ENCODE measurements at regions not wholly inside any gene's neighbourhood (a gene's known extent, or its start where the extent isn't known, plus 50 kb on each side); places are given as distances from the start of the nearest gene placed in this dataset.
"Not testable (repeated sequence)": the region's sequence is repeated elsewhere in the genome, so short reads cannot be mapped to it uniquely, and the experiment has no call there.

DNA sequence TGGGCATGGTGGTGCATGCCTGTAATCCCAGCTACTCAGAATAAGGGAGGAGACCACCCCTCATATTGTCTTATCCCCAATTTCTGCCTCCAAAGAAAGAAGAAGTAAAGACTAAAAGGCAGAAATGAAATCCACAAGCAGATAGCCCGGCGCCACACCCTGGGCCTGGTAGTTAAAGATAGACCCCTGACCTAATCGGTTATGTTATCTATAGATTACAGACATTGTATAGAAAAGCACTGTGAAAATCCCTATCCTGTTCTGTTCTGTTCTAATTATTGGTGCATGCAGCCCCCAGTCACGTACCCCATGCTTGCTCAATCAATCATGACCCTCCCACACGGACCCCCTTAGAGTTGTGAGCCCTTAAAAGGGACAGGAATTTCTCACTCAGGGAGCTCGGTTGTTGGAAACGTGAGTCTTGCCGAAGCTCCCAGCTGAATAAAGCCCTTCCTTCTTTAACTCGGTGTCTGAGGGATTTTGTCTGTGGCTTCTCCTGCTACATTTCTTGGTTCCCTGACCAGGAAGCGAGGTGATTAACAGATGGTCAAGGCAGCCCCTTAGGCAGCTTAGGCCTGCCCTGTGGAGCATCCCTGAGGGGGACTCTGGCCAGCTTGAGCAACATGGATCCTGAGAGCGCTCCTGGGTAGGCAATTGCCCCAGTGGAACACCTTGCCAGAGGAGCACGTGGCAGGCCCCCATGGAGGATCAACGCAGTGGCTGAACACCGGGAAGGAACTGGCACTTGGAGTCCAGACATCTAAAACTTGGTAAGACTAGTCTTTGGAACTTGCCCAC lies 188.7 kb upstream of the NDUFV2 start:
- DNase-seq (ENCODE audit: low spot score) = not testable (repeated sequence)

DNA sequence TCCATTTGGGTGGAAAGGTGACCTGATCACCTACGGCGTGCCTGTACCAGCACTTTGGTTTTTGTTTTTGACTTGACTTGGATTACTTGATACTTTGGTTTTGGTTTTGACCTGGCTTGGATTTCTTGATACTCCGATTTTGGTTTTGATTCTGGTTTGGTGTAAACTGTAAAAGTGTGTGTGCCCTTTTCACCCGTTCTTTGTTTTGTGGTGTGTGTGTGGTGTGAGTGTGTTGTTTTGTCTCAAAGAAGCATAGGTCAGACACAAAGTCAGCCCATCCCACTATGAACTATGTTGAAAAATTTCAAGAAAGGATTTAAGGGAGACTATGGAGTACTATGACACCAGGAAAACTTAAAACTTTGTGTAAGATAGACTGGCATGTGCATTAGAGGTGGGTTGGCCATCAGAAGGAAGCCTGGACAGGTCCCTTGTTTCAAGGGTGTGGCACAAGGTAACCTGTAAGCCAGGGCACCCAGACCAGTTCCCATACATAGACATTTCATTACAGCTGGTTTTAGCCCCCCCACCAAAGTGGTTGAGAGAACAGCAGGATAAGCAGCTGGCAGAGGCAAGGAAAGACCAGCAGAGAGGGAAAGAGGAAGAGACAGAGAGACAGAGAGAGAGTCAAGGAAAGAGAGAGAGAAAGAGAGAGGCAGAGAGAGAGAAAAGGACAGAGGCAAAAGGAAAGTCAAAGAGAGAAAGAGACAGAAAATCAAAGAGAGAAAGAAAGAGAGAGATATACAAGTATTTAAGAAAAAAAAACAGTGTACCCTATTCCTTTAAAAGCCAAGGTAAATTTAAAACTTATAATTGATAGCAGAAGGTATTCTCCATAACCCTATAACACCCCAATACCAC lies 187.9 kb upstream of the NDUFV2 start:
- DNase-seq (ENCODE audit: low spot score) = not testable (repeated sequence)

DNA sequence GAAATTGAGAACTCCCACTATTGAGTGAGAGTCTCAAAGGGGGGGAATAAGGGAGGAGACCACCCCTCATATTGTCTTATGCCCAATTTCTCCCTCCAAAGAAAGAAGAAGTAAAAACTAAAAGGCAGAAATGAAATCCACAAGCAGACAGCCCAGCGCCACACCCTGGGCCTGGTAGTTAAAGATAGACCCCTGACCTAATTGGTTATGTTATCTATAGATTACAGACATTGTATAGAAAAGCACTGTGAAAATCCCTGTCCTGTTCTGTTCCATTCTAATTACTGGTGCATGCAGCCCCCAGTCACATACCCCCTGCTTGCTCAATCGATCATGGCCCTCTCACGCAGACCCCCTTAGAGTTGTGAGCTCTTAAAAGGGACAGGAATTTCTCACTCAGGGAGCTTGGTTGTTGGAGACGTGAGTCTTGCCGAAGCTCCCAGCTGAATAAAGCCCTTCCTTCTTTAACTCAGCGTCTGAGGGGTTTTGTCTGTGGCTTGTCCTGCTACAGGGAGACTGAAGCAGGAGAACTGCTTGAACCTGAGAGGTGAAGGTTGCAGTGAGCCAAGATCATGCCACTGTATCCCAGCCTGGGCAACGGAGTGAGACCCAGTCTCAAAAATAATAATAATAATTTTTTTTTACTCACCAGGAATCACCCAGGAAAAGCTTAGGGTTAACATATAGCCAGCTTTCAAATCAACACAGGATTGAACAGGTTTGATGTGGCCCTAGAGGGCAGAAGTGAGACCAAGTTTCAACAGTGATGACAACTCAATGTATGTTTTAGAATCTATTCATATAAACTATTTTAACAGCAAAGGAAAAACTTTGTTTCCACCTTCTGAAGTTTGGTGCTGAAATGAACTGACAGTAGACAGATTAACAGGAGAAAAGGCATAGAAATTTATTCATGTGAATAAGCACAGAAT lies 181.4 kb upstream of the NDUFV2 start:
- DNase-seq (ENCODE audit: low spot score) = not testable (repeated sequence)

DNA sequence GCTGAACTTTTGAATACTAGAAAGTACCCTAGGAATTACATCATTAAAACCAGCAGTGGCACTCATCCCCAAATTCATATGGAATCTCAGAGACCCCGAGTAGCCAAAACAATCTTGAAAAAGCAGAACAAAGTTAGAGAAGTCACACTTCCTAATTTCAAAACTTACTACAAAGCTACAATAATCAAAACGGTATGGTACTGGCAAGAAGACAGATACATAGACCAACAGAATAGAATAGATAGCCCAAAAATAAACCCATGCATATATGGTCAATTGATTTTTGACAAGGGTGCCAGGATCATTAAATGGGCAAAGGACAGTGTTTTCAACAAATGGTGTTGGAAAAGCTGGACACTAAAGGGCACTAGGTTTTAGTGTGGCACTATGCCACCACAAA lies 176.0 kb upstream of the NDUFV2 start:
- DNase-seq (ENCODE audit: low spot score) = no peak

DNA sequence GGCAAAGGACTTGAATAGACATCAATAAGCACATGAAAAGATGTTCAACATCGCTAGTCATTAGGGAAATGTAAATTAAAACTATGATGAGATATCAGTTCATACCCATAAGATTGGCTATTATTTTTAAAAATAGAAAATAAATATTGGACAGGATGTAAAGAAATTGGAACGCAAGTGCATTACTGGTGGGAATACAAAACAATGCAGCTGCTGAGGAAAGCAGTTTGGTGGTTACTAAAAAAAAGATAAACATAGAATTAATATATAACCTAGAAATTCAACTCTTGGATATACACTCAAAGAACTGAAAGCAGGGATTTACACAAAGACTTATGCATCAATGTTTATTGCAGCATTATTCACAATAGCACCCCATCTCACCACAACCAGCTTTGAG lies 174.5 kb upstream of the NDUFV2 start:
- no peak for DNase-seq (ENCODE audit: low spot score)

DNA sequence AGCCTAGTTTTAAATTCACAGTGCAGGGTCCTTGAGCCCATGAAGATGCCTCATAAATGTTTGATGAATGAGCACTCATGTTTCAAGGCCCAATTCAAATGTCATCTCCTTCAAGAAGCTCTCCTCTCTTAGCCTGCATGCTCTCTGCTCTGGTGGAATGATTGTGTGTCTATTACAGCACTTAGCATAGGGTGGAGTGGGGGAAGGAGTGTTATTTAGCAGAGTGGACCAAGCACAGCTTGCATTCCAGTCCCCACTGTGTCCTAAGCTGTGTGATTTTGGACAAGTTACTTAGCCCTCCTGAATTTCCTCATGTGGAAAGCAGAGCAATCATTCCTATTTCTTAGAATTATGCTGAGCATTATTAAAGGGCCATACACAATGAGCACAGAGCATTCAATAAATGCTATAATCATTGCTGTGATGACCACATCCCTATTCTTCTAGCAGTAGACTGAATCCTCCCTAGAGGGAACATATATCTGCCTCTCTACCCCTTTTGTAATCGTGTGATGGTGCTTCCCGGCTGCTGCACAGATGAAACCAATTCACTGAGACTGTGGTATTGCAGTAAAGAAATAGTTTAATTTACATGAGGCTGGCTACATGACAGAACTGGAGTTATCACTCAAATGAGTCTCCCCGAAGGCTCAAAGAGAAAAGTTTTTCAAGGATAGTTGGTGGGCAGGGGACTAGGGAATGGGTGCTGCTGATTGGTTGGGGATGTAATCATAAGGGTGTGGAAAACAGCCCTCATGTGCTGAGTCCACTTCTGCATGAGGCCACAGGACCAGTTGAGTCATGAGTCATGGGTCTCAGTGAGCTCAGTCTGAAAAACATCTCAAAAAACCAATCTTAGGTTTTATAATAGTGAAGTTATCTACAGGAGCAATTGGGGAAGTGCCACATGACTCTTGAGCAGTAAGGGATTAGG lies 173.4 kb upstream of the NDUFV2 start:
- no peak for DNase-seq (ENCODE audit: low spot score)

DNA sequence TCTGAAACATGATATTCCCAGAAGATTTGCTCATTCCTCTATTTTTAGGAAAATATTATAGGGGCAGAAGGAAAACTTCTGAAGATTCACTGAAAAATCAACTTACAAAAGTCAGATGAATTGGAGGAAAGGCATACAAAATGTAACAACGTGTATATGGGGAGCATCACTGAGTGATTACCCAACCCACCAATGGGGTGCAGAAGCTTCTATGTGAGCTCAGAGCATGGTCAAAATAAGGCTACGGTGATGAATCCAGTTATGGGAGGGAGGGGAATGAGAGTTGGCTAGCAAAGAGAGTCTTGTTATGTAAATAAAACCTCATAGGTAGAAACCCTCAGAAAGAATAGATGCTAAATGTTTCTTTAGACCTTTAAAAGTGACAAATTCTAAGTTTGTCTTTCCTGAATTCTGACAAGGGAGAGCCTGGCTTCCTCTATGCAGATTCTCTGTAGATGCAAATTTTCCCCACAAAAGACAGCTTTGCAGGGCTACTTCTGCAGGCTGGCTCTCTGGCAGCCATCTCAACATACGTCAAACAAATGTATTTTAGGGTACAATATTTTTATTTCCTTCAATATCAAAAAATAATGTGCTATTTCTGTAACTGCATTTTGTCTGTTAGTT lies 171.4 kb upstream of the NDUFV2 start:
- no peak for DNase-seq (ENCODE audit: low spot score)

DNA sequence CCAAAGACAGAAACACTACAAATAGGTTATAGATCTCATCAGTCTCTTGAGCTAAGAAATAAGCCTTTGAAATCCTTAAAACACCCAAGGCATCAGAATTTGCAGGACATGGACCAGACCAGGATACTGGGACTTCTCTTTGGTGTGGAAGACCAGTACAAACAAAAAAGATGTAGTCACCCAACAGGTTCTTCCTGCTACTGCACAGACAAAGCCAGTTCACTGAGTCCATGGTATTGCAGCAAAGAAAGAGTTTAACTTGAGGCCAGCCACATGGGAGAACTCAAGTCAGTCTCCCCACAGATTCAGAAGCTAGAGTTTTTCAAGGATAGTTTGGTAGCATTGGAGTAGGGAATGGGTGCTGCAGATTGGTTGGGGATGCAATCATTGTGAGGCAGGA lies 169.6 kb upstream of the NDUFV2 start:
- no peak for DNase-seq (ENCODE audit: low spot score)

DNA sequence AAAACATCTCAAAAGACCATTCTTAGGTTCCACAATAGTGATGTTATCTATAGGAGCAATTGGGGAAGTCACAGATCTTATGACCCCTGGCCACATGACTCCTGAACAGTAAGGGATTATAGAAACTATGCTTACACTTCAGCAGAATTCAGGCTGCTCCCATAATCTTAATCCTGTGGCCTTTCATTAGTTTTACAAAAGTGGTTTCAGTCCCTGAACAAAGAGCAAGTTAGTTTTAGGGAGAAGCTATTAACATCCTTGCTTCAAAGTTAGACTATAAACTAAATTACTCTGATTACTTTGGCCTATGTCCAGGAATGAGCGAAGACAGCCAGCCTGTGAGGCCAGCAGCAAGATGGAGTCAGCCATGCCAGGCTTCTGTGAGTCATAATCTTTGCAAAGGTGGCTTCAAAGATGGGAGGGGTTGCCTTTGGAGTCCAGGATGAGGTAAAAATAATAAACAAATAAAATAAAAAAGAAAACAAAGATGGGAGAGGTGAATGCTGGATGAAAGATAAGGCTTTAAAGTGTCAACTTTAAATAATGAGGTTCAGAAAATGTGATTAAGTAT lies 168.7 kb upstream of the NDUFV2 start:
- DNase-seq (ENCODE audit: low spot score) = no peak

DNA sequence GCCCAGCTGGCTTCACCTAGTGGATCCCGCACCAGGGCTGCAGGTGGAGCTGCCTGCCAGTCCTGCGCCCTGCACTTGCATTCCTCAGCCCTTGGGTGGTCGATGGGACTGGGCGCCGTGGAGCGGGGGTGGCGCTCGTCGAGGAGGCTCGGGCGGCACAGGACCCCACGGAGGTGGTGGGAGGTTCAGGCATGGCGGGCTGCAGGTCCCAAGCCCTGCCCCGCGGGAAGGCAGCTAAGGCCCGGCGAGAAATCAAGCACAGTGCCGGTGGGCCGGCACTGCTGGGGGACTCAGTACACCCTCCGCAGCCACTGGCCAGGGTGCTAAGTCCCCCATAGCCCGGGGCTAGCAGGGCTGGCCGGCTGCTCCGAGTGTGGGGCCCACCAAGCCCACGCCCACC lies 167.2 kb upstream of the NDUFV2 start:
- not testable (repeated sequence) for DNase-seq (ENCODE audit: low spot score)

DNA sequence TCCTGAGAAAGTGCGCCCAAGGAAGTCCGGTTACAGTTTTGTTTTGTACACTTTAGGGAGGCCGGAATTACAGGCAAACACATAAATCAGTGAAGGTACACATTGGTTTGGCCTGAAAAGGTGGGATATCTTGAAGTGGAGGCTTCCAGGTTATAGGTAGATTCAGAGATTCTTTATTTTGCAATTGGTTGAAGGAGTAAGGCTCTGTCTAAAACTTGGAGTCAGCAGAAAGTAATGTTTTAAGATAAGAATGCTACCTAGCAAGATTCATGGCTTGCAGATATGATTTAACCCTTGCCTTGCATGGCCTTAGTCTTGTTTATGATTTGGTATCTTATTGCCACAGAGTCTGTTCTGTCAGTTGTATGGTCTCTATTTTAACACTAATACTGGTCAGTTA lies 165.9 kb upstream of the NDUFV2 start:
- DNase-seq (ENCODE audit: low spot score) = no peak

DNA sequence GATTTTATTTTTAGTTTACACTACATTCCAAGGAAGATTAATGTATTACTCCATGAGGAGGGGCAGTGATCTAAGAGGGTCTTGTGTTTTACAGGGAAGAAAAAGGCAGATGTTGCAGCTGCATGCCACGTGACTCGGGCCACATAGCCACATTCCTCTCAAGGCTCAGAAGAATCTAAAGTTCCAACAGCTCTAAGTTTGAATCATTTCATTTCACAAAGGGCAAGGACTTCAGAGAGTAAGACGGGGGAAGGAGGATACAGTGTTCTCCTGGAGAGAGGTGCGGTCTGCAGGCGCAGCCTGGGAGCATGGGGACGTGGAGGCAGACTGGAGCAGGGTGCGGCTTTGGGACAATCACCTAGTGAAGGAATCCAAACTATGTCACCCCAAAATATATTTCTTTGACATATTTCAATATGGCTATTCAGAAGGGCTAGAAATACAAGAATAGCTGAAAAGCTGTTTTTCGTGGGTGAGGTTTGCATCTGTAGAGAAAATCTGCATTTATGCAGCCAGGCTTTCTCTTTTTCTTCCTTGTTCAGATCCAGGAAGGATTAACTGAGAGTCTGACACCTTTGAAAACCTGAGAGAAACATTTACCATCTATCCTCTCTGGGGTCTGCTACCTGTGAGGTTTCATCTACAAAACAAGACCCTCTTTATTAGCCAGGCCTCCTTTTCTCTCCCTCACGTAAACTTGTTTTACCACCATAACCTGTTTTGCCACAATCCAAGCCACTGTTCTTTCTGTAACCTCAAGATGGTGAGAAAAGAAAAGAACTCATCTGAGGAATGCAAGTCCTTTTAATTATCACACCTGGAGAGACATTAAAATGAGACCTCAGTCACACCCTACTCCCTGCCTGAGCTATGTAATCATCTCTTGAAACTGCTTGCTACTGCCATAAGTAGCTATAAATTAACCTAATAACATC lies 165.1 kb upstream of the NDUFV2 start:
- DNase-seq (ENCODE audit: low spot score) = no peak

DNA sequence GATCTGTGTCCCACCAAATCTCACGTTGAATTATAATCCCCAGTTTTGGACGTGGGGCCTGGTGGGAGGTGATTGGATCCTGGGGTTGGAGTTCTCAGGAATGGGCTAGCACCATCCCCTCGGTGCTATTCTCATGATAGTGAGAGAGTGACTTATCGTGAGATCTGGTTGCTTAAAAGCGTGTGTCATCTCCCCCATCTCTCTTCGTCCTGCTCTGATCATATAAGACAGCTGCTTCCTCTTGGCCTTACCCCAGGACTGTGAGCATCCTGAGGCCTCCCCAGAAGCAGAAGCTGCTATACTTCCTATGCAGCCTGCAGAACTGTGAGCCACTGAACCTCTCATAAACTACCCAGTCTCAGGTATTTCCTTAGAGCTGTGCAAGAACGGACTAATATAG lies 163.7 kb upstream of the NDUFV2 start:
- no peak for DNase-seq (ENCODE audit: low spot score)

DNA sequence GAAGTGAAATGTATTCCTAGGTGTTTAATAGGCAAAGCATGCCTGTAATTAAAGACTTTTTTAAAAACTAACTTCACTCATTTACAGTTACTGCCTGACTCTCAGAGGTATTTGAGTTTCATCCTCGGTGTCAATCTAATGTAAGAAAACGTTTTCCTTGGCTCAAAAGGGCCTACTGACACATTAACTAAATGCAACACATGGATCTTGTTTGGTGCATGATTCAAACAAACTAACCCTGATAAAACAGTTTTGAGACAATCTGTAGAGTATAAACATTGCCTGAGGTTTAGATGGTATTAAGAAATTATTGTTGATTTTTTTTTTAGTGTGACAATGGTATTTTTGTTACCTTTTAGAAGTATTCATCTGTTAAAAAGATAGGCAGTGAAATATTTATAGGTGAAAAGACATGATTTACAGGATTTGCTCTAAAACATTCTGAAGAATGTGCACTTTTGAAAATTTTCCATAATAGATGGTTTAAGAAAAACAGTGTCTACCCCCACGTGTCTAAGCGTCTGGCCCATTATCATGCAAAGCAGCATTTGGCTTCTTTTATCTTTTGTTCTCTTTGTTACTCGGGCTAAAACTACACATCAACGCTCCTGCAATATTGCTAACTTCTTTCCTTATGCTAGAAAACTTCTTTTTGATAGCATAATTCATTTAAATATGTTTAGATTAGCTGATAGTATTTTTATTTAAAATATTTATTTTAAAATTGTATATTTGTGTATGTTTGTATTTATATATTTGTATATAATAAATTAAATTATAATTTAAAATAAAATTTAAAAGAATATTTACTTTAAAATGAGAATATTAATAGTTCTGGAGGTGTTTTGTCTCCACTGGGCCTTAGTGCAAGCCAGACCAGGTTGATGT lies 160.2 kb upstream of the NDUFV2 start:
- no peak for DNase-seq (ENCODE audit: low spot score)

DNA sequence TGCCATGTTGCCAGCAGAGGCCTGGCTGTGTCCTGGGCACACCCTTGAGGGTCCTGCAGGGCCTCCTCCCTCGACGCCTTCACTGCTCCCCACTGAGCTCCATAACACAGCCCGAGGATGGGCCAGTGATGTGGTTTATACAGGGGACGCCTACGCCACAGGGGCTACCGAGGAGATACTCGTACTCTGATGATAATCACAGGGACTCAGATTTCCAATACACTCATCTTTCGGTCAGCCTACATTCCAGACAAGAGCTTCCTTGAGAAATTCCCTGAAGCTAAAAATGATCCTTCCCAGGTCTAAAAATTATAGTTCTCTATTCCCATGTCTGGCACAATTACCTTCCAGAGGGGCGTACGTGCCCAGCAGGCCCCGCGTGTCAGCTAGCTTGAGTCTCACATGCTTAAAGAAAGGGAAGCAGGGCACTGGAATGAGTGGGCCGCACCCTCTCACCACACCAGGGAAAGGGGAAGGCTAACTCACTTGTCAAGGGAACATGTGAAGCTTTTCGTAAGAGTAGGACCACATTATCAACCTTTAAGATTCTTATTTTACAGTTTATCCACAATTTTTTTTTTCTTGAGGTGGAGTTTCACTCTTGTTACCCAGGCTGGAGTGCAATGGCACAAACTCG lies 159.5 kb upstream of the NDUFV2 start:
- no peak for DNase-seq (ENCODE audit: low spot score)

DNA sequence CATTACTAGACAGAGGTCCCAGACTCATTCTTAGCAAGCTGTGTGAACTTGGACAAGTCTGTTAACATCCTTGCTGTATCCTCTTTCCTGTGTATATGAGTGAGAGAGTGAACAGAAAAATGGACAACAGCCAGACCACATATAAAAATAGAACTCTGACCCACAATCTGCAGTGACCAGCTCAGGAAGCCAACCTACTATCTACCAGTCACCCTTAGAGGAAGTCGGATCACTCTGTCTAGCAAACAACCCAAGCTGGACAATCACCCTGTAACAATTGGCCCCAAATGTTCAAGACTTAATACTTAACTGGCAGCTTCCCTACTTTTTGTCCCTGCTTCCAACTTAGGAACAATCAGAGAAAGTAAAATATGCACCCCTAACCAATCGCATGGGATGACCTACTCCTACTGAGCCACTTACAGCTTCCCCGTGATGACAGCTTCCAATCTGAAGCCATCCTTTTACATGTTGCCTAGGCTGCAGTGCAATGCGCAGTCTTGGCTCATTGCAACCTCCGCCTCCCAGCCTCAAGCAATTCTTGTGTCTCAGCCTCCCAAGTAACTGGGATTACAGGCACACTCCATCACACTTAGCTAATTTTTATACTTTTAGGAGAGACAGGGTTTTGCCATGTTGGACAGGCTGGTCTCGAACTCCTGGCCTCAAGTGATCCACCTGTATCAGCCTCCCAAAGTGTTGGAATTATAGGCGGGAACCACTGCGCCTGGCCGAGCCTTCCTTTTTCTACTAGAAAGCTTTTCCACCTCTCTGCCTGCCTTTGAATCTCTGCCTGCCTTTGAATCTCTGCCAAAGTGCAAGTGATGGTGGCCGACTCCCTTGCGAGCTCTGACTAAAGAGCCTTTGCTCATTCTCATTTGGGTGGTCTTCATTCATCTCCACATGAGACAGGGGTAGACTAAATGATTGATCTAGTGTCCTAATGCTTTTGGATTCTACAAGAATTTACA lies 158.3 kb upstream of the NDUFV2 start:
- DNase-seq (ENCODE audit: low spot score) = peak; percentile 9

All from LoVo (cell line).